Activated T-cell treated with anti-CD3 and anti-CD28 coated beads, Interleukin-2, amount 50 U/mL, for 48 hours (primary cell): ENCODE measurements at regions not wholly inside any gene's neighbourhood (a gene's known extent, or its start where the extent isn't known, plus 50 kb on each side); places are given as distances from the start of the nearest gene placed in this dataset.

Experiments
- DNase-seq, 2 experiments: peaks; one replicate each; pipeline ENCODE4 v3.0.0-alpha.2; 2020

GRCh38 chr17:52336796-52337195, 178.3 kb upstream of the CA10 start:
- DNase-seq: no peak

- DNase-seq: no peak
Measured at GRCh38 chr17:52306314-52306713, 147.8 kb upstream of the CA10 start.

GRCh38 chr17:52298881-52299280, 140.4 kb upstream of the CA10 start:
- no peak for DNase-seq

- DNase-seq: no peak
Measured at GRCh38 chr17:52297230-52298010, 138.9 kb upstream of the CA10 start.

- DNase-seq: no peak
Measured at GRCh38 chr17:52294301-52294700, 135.8 kb upstream of the CA10 start.

- DNase-seq: no peak
Measured at GRCh38 chr17:52287611-52288010, 129.1 kb upstream of the CA10 start.

- no peak for DNase-seq
Measured at GRCh38 chr17:52283872-52284271, 125.4 kb upstream of the CA10 start.

GRCh38 chr17:52276381-52277008, 118.0 kb upstream of the CA10 start:
- DNase-seq: no peak

- DNase-seq: no peak
Measured at GRCh38 chr17:52271781-52272180, 113.3 kb upstream of the CA10 start.

- no peak for DNase-seq
Measured at GRCh38 chr17:52255347-52255746, 96.8 kb upstream of the CA10 start.

GRCh38 chr17:52244689-52245088, 86.2 kb upstream of the CA10 start:
- DNase-seq: no peak

GRCh38 chr17:52242268-52242667, 83.8 kb upstream of the CA10 start:
- no peak for DNase-seq

- DNase-seq: no peak
Measured at GRCh38 chr17:52237151-52237550, 78.6 kb upstream of the CA10 start.

GRCh38 chr17:52235516-52235915, 77.0 kb upstream of the CA10 start:
- no peak for DNase-seq

- DNase-seq: no peak
Measured at GRCh38 chr17:52233632-52234031, 75.1 kb upstream of the CA10 start.

- no peak for DNase-seq
Measured at GRCh38 chr17:52233176-52233575, 74.7 kb upstream of the CA10 start.

GRCh38 chr17:52228823-52229222, 70.3 kb upstream of the CA10 start:
- no peak for DNase-seq

- DNase-seq: no peak
Measured at GRCh38 chr17:52227926-52228325, 69.4 kb upstream of the CA10 start.

GRCh38 chr17:52213451-52213850, 54.9 kb upstream of the CA10 start:
- no peak for DNase-seq

GRCh38 chr17:52212851-52213250, 54.3 kb upstream of the CA10 start:
- no peak for DNase-seq

GRCh38 chr17:52209507-52209906, 51.0 kb upstream of the CA10 start:
- no peak for DNase-seq
